Mesendoderm (in vitro differentiated cells): ENCODE measurements at regions not wholly inside any gene's neighbourhood (a gene's known extent, or its start where the extent isn't known, plus 50 kb on each side); places are given as distances from the start of the nearest gene placed in this dataset.

Source experiments
- DNase-seq: peaks from one replicate; pipeline ENCODE4 v3.0.0; 2013
- H2AK5ac ChIP-seq: 2 replicates; pipeline ENCODE4 v1.6.1; 2013; ENCODE audit warnings: low read length, inconsistent platforms
- H2BK120ac ChIP-seq: 2 replicates; pipeline ENCODE4 v1.6.1; 2013; ENCODE audit warnings: low read depth, mild to moderate bottlenecking, low read length, moderate library complexity, mixed read lengths
- H2BK15ac ChIP-seq: replicated peaks from 2 replicates; pipeline ENCODE4 v1.6.1; 2013; ENCODE audit warnings: low read depth, mild to moderate bottlenecking, moderate library complexity
- H2BK5ac ChIP-seq: 2 replicates; pipeline ENCODE4 v1.6.1; 2013; ENCODE audit warnings: low read length, inconsistent platforms
- H3K18ac ChIP-seq: 2 replicates; pipeline ENCODE4 v1.6.1; 2013; ENCODE audit warnings: mild to moderate bottlenecking, low read length, mixed read lengths
- H3K23ac ChIP-seq: one replicate; pipeline ENCODE4 v1.6.1; 2013; ENCODE audit warnings: low read length
- H3K27ac ChIP-seq: 2 replicates; pipeline ENCODE4 v1.5.1; 2013; ENCODE audit warnings: low read depth, mild to moderate bottlenecking, inconsistent platforms, low read length, moderate library complexity
- H3K27me3 ChIP-seq: 2 replicates; pipeline ENCODE4 v1.6.1; 2013; ENCODE audit warnings: low read length, control low read depth, mild to moderate bottlenecking, inconsistent platforms; ENCODE audit not compliant: insufficient read depth, poor library complexity
- H3K36me3 ChIP-seq: 2 replicates; pipeline ENCODE4 v1.6.1; 2013; ENCODE audit warnings: low read length, inconsistent platforms; ENCODE audit not compliant: control insufficient read depth, insufficient read depth
- H3K4ac ChIP-seq: one replicate; pipeline ENCODE4 v1.6.1; 2013; ENCODE audit warnings: low read depth, mild to moderate bottlenecking, low read length, moderate library complexity
- H3K4me1 ChIP-seq: 2 replicates; pipeline ENCODE4 v1.6.1; 2013; ENCODE audit warnings: low read depth, low read length, inconsistent platforms; ENCODE audit not compliant: control insufficient read depth
- H3K4me2 ChIP-seq: 2 replicates; pipeline ENCODE4 v1.6.1; 2013; ENCODE audit warnings: low read length
- H3K4me3 ChIP-seq: 2 replicates; pipeline ENCODE4 v1.5.1; 2013; ENCODE audit warnings: mild to moderate bottlenecking, low read length
- H3K56ac ChIP-seq: one replicate; pipeline ENCODE4 v1.6.1; 2013; ENCODE audit warnings: low read length
- H3K79me1 ChIP-seq: 2 replicates; pipeline ENCODE4 v1.6.1; 2013; ENCODE audit warnings: low read length, inconsistent platforms
- H3K79me2 ChIP-seq: 2 replicates; pipeline ENCODE4 v1.6.1; 2013; ENCODE audit warnings: mild to moderate bottlenecking, low read length; ENCODE audit not compliant: control insufficient read depth, insufficient read depth
- H3K9ac ChIP-seq: 2 replicates; pipeline ENCODE4 v1.6.1; 2013; ENCODE audit warnings: low read length, inconsistent platforms
- H4K5ac ChIP-seq: one replicate; pipeline ENCODE4 v1.6.1; 2013; ENCODE audit warnings: low read length
- H4K8ac ChIP-seq: one replicate; pipeline ENCODE4 v1.6.1; 2013; ENCODE audit warnings: low read depth, mild to moderate bottlenecking, control low read depth, low read length, moderate library complexity
- WGBS: extraction: QIAGEN DNeasy Blood & Tissue Kit; methylation state at CpG from one replicate; pipeline ENCODE4 v1.1.7; 2013; ENCODE audit warnings: low lambda C conversion rate, missing lambda C conversion rate; ENCODE audit not compliant: insufficient coverage; ENCODE audit errors: extremely low coverage; 5-methylcytosine and 5-hydroxymethylcytosine counted together

DNA sequence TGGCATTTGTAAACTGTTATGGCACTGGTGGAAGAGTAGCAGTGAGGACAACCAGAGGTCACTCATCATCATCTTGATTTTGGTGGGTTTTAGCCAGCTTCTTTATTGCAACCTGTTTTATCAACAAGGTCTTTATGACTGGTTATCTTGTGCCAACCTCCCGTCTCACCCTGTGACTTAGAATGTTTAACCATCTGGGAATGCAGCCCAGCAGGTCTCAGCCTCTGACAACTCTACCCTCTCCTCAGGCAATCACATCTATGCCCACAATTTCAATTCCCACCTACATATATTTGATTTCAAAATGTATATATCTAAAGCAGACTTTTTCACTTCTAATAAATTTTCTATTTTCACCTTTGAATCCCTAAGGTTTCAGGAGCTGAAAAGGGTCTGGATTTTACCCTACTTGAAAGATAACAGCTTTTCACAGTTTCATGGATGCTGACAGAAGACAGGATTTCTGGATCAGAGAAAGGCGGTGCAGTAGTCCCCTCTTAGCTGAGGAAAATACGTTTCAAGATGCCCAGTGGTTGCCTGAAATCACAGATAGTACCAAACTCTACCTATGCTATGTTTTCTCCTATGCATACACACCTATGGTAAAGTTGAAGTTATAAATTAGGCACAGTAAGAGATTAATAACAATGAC, 1171.8 kb downstream of the DIAPH3 start:
- DNase-seq = no peak
- Histone ChIP-seq H3K23ac (no peak overlapping the region), H3K4me1 (no peaks in the 10 kb centered on the region), H3K36me3 (no peaks in the 10 kb centered on the region), H2AK5ac (no peak overlapping the region), H3K9ac (no peak overlapping the region), H4K5ac (no peak overlapping the region), H3K27me3 (no peaks in the 10 kb centered on the region), H4K8ac (no peak overlapping the region), H3K79me2 (no peaks in the 10 kb centered on the region), H3K4ac (no peak overlapping the region), H2BK15ac (no peak overlapping the region), H3K18ac (no peak overlapping the region), H3K56ac (no peak overlapping the region), H3K79me1 (no peaks in the 10 kb centered on the region), H2BK5ac (no peak overlapping the region), H2BK120ac (no peak overlapping the region), H3K4me3 (no peak overlapping the region), H3K4me2 (no peak overlapping the region), H3K27ac (no peak overlapping the region)
- WGBS = no CpG with 5 or more reads among the region's 3 CpGs

- no peak overlapping the region for H4K8ac ChIP-seq
- no peak overlapping the region for H3K9ac ChIP-seq
- H3K4me1 ChIP-seq = no peaks in the 10 kb centered on the region
- H4K5ac ChIP-seq = no peak overlapping the region
- no peak overlapping the region for H3K23ac ChIP-seq
- no peaks in the 10 kb centered on the region for H3K36me3 ChIP-seq
- no peak for DNase-seq
- H2BK5ac ChIP-seq = no peak overlapping the region
- no peak overlapping the region for H3K4me2 ChIP-seq
- H2BK120ac ChIP-seq = no peak overlapping the region
- no peak overlapping the region for H2BK15ac ChIP-seq
- H3K4me3 ChIP-seq = no peak overlapping the region
- H3K4ac ChIP-seq = no peak overlapping the region
- no peaks in the 10 kb centered on the region for H3K27me3 ChIP-seq
- H2AK5ac ChIP-seq = no peak overlapping the region
- WGBS = no CpG with 5 or more reads among the region's 5 CpGs
- H3K27ac ChIP-seq = no peak overlapping the region
- H3K79me2 ChIP-seq = no peaks in the 10 kb centered on the region
- H3K56ac ChIP-seq = no peak overlapping the region
- no peak overlapping the region for H3K18ac ChIP-seq
- H3K79me1 ChIP-seq = no peaks in the 10 kb centered on the region
Observed at GRCh38 chr13:58992478-58993042, 1171.2 kb downstream of the DIAPH3 start.

DNA sequence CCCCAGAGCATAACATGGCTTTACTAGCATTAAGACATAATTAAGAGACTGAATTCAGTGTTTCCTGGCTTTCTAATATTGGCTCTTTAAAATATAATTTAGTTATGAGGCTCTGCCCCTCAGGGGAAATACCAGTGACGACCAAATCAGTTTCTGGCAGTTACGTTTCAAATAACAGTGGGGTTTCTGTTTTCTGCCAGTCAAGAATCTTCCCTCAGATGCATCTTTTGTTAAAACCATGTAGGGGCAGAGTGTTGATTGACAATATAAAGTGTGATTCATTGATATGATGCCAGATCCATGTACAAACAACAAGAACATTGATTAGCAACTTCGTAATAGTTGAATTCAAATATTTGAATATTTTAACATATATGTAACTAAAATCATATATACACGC, 1169.7 kb downstream of the DIAPH3 start:
- Histone ChIP-seq H3K79me1 (no peaks in the 10 kb centered on the region), H3K36me3 (no peaks in the 10 kb centered on the region), H2BK15ac (no peak overlapping the region), H3K56ac (no peak overlapping the region), H3K4ac (no peak overlapping the region), H3K9ac (no peak overlapping the region), H2BK120ac (no peak overlapping the region), H3K27me3 (no peaks in the 10 kb centered on the region), H3K18ac (no peak overlapping the region), H3K79me2 (no peaks in the 10 kb centered on the region), H3K27ac (no peak overlapping the region), H3K4me2 (no peak overlapping the region), H3K4me3 (no peak overlapping the region), H2BK5ac (no peak overlapping the region), H4K5ac (no peak overlapping the region), H4K8ac (no peak overlapping the region), H2AK5ac (no peak overlapping the region), H3K23ac (no peak overlapping the region), H3K4me1 (no peaks in the 10 kb centered on the region)
- DNase-seq = no peak
- no CpG with 5 or more reads among the region's 4 CpGs for WGBS

DNA sequence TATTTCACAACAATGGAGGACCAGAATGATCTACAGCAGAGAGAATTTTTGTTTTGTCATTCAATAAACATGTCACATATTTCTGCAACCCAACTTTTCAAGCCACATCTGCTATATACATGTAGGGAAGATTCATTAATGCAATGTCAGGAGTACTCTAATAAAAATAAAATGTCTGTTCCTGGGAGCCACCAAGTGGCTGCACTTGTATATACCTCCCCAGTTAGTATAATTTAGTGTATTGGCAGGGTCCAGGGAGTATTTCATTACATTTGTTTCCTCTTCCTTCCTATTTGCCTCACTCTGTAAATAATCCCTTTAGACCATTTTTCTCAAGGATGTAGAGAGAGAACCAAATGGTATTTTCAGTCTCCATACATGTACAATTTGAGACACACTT, 1169.0 kb downstream of the DIAPH3 start:
- H3K27ac ChIP-seq = no peak overlapping the region
- H3K36me3 ChIP-seq = no peaks in the 10 kb centered on the region
- no peak overlapping the region for H3K4me2 ChIP-seq
- no peaks in the 10 kb centered on the region for H3K4me1 ChIP-seq
- H4K5ac ChIP-seq = no peak overlapping the region
- no peak overlapping the region for H3K56ac ChIP-seq
- no peak for DNase-seq
- no peak overlapping the region for H3K9ac ChIP-seq
- no peak overlapping the region for H4K8ac ChIP-seq
- no peaks in the 10 kb centered on the region for H3K79me2 ChIP-seq
- no peaks in the 10 kb centered on the region for H3K27me3 ChIP-seq
- no peak overlapping the region for H3K4me3 ChIP-seq
- H2BK120ac ChIP-seq = no peak overlapping the region
- no peak overlapping the region for H3K4ac ChIP-seq
- no peak overlapping the region for H3K18ac ChIP-seq
- H2BK15ac ChIP-seq = no peak overlapping the region
- no peaks in the 10 kb centered on the region for H3K79me1 ChIP-seq
- no peak overlapping the region for H2AK5ac ChIP-seq
- H2BK5ac ChIP-seq = no peak overlapping the region
- H3K23ac ChIP-seq = no peak overlapping the region

DNA sequence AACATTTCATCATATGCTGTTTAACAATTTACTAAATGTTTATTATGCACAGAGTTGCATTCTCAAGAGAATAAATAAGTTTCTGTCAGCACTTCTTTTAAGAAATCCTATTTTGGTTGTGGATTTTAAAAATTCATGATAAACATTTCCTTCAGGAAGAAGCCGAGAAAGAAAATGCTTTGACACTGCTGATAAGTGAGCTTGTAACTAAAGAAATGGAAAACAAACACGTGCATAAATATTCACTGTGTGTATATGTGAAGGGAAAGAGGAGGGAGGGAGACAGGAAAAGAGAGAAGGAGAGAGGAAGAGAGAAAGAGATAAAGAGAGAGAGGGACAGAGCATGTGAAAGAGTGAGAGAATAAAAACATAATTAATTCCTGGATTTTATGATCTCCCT, 1165.0 kb downstream of the DIAPH3 start:
- Histone ChIP-seq H3K56ac (no peak overlapping the region), H3K27me3 (no peaks in the 10 kb centered on the region), H3K36me3 (no peaks in the 10 kb centered on the region), H3K4me3 (no peak overlapping the region), H3K27ac (no peak overlapping the region), H4K8ac (no peak overlapping the region), H3K9ac (no peak overlapping the region), H4K5ac (no peak overlapping the region), H3K79me2 (no peaks in the 10 kb centered on the region), H3K18ac (no peak overlapping the region), H2BK120ac (no peak overlapping the region), H3K4me2 (no peak overlapping the region), H2AK5ac (no peak overlapping the region), H2BK15ac (no peak overlapping the region), H2BK5ac (no peak overlapping the region), H3K4me1 (peaks cover 2% of the 10 kb centered on the region), H3K79me1 (no peaks in the 10 kb centered on the region), H3K4ac (no peak overlapping the region), H3K23ac (no peak overlapping the region)
- DNase-seq = no peak
- no CpG with 5 or more reads among the region's 2 CpGs for WGBS

- Histone ChIP-seq H3K4me2 (no peak overlapping the region), H3K4ac (no peak overlapping the region), H2AK5ac (no peak overlapping the region), H3K27ac (no peak overlapping the region), H2BK15ac (no peak overlapping the region), H3K79me2 (no peaks in the 10 kb centered on the region), H3K18ac (no peak overlapping the region), H3K4me3 (no peak overlapping the region), H4K5ac (no peak overlapping the region), H4K8ac (no peak overlapping the region), H3K23ac (no peak overlapping the region), H3K27me3 (no peaks in the 10 kb centered on the region), H3K4me1 (peaks cover 2% of the 10 kb centered on the region), H2BK120ac (no peak overlapping the region), H3K36me3 (no peaks in the 10 kb centered on the region), H3K56ac (no peak overlapping the region), H3K79me1 (no peaks in the 10 kb centered on the region), H3K9ac (no peak overlapping the region), H2BK5ac (no peak overlapping the region)
- DNase-seq = no peak
- WGBS = no CpG with 5 or more reads among the region's 2 CpGs
Observed at GRCh38 chr13:58999851-59000250, 1163.9 kb downstream of the DIAPH3 start.
